Choroid plexus epithelial cell (primary cell): ENCODE measurements at regions not wholly inside any gene's neighbourhood (a gene's known extent, or its start where the extent isn't known, plus 50 kb on each side); places are given as distances from the start of the nearest gene placed in this dataset.

ENCODE experiments used
- DNase-seq: peaks from one replicate; pipeline ENCODE4 v3.0.0-alpha.2; 2010; ENCODE audit warnings: low read depth
- H3K4me3 ChIP-seq: 2 replicates; pipeline ENCODE4 v1.5.1; 2011; ENCODE audit warnings: low read depth, mild to moderate bottlenecking, control low read depth, low read length, moderate library complexity
- CTCF ChIP-seq: conservative IDR thresholded peaks from 2 replicates; pipeline ENCODE4 v1.5.1; 2011; ENCODE audit warnings: low read depth, mild to moderate bottlenecking, control low read depth, inconsistent platforms, low read length, moderate library complexity

GRCh38 chr16:63684149-63685101 is 1437.4 kb downstream of the CDH11 start:
- H3K4me3 ChIP-seq: no peak overlapping the region
- TF ChIP-seq CTCF: no peak
- no peak for DNase-seq

GRCh38 chr16:63682844-63683243 is 1439.0 kb downstream of the CDH11 start:
- no peak overlapping the region for H3K4me3 ChIP-seq
- no peak for DNase-seq
- TF ChIP-seq CTCF: no peak

- TF ChIP-seq CTCF: no peak
- H3K4me3 ChIP-seq: no peak overlapping the region
- no peak for DNase-seq
Observed at GRCh38 chr16:63672493-63672892, 1449.4 kb downstream of the CDH11 start.

GRCh38 chr16:63663155-63663554 is 1458.7 kb downstream of the CDH11 start:
- TF ChIP-seq CTCF: no peak
- no peak overlapping the region for H3K4me3 ChIP-seq
- no peak for DNase-seq

GRCh38 chr16:63655846-63656245 is 1466.0 kb downstream of the CDH11 start:
- no peak for TF ChIP-seq CTCF
- DNase-seq: no peak
- no peak overlapping the region for H3K4me3 ChIP-seq

GRCh38 chr16:63653044-63653839 is 1468.6 kb downstream of the CDH11 start:
- no peak overlapping the region for H3K4me3 ChIP-seq
- no peak for TF ChIP-seq CTCF
- DNase-seq: no peak
